ENCODE measurements at regions not wholly inside any gene's neighbourhood (a gene's known extent, or its start where the extent isn't known, plus 50 kb on each side); places are given as distances from the start of the nearest gene placed in this dataset.

DNA sequence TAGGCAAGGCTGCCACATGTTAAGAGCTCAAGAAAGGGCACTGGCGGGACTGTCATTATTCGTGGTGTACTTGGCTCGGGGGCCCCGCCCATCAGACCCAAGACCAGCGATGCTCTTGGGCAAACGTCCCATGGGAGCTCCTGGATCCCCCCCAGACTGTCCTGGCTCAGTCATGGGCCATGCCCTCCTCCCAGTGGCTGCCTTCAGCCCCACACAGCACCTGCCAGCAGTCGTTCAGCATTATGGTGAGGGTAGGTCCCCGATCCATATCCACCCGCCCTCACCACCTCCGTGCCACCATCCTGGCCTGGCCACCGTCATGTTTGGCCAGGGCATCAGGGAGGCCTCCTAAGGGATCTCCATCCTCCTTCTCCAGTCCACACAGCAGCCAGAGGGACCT lies 51.4 kb upstream of the IQSEC1 start:
- TF ChIP-seq EZH2phosphoT487 (IDR thresholded peaks at IDR 0.05; ENCODE audit: insufficient read depth, low read depth) (no peak), EZH2 (IDR thresholded peaks at IDR 0.05; ENCODE audit: insufficient read depth, poor library complexity, severe bottlenecking) (no peak)
- 38 to 45% methylated on average over 11 of the region's 11 CpGs for WGBS, 2 experiments (ENCODE audit: low coverage in 1 of 2, low lambda C conversion rate in 2 of 2, missing lambda C conversion rate in 2 of 2)
- no peak overlapping the region for H3K27ac ChIP-seq
- no peaks in the 10 kb centered on the region for H4K20me1 ChIP-seq (ENCODE audit: insufficient read depth)
- no peaks in the 10 kb centered on the region for H3K4me1 ChIP-seq (ENCODE audit: insufficient read depth)
- in situ Hi-C loops (cut with MboI) = no loop called here
- no peak for DNase-seq
- H3K36me3 ChIP-seq (ENCODE audit: low read depth) = no peaks in the 10 kb centered on the region
- no peak overlapping the region for H2AFZ ChIP-seq
- peaks cover 26% of the 10 kb centered on the region; the same call in 1 of the 2 replicates for H3K27me3 ChIP-seq (replicated peaks; ENCODE audit: insufficient read depth)
- H3K9me3 ChIP-seq (ENCODE audit: low read depth) = no peaks in the 10 kb centered on the region
- no peak overlapping the region for H3K4me3 ChIP-seq
- no peak overlapping the region for H3K9ac ChIP-seq
- no peak overlapping the region for H3K4me2 ChIP-seq (ENCODE audit: unreplicated experiment)
- no peaks in the 10 kb centered on the region for H3K9me2 ChIP-seq (ENCODE audit: insufficient read depth)
- H3F3A ChIP-seq (ENCODE audit: insufficient read depth) = no peaks in the 10 kb centered on the region
- H3K79me2 ChIP-seq (ENCODE audit: insufficient read depth) = no peaks in the 10 kb centered on the region

DNA sequence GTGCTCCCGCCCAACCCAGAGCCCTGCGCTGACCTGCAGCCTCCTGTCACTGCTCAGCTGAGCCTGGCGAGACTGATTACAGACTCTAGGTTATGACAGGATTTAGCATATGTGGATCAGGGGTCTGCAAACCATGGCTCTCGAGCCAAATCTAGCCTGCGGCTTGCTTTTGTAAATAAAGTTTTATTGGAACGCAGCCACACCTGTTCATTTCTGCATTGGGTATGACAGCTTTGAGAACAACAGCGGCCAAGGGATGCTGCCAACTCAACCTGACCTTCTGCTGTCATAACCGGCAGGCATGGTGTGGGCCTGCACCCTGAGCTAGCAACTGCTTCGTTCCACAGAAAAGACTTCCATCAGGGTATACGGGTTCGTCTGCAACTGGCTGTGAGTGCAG lies 50.5 kb upstream of the IQSEC1 start:
- no peaks in the 10 kb centered on the region for H4K20me1 ChIP-seq (ENCODE audit: insufficient read depth)
- 45 to 56% methylated on average over 11 of the region's 11 CpGs for WGBS, 2 experiments (ENCODE audit: low coverage in 1 of 2, low lambda C conversion rate in 2 of 2, missing lambda C conversion rate in 2 of 2)
- H3K79me2 ChIP-seq (ENCODE audit: insufficient read depth) = no peaks in the 10 kb centered on the region
- H3K4me2 ChIP-seq (ENCODE audit: unreplicated experiment) = no peak overlapping the region
- no peaks in the 10 kb centered on the region for H3K9me3 ChIP-seq (ENCODE audit: low read depth)
- in situ Hi-C loops (cut with MboI) = no loop called here
- no peaks in the 10 kb centered on the region for H3K9me2 ChIP-seq (ENCODE audit: insufficient read depth)
- no peaks in the 10 kb centered on the region for H3K36me3 ChIP-seq (ENCODE audit: low read depth)
- no peaks in the 10 kb centered on the region for H3F3A ChIP-seq (ENCODE audit: insufficient read depth)
- no peak overlapping the region for H2AFZ ChIP-seq
- no peak overlapping the region for H3K27ac ChIP-seq
- no peaks in the 10 kb centered on the region for H3K4me1 ChIP-seq (ENCODE audit: insufficient read depth)
- no peak overlapping the region for H3K9ac ChIP-seq
- peaks cover 26% of the 10 kb centered on the region; the same call in 1 of the 2 replicates for H3K27me3 ChIP-seq (replicated peaks; ENCODE audit: insufficient read depth)
- DNase-seq = no peak
- TF ChIP-seq EZH2 (IDR thresholded peaks at IDR 0.05; ENCODE audit: insufficient read depth, poor library complexity, severe bottlenecking) (no peak), EZH2phosphoT487 (IDR thresholded peaks at IDR 0.05; ENCODE audit: insufficient read depth, low read depth) (no peak)
- H3K4me3 ChIP-seq = no peak overlapping the region

DNA sequence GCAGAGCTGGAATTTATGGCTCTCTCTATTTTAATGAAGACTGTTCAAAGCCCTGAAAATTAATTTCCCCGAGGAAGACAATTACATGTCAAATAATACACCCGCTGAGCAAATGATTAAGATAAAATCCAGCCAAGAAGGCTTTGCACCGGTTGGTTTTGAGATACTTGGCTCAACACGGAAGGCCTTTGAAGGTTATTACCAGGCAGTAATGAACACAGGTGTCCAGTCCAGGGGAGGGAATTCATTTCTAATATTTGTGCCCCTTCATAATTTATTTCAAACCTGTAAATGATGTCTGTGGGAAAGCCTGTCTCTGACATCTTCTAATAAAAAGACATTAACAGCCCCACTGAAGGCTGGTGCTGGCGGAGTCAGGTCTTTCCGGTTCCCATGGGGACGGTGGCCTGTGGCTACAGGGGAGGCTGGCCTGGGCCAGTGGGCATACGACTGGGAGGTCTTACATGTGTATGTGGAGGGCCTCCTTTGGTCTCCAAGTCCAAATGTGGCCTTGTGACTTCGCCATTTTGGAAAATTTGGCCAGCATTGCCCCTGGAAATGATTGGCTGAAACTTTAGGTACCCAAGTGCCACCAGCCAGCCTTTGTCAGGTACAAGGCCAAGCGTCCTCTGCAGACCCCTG lies 49.9 kb upstream of the IQSEC1 start:
- WGBS, 2 experiments (ENCODE audit: low coverage in 1 of 2, low lambda C conversion rate in 2 of 2, missing lambda C conversion rate in 2 of 2) = 41 to 49% methylated on average over 10 of the region's 10 CpGs
- Histone ChIP-seq H3K4me1 (ENCODE audit: insufficient read depth) (no peaks in the 10 kb centered on the region), H3K27ac (no peak overlapping the region), H4K20me1 (ENCODE audit: insufficient read depth) (no peaks in the 10 kb centered on the region), H3K79me2 (ENCODE audit: insufficient read depth) (no peaks in the 10 kb centered on the region), H3K36me3 (ENCODE audit: low read depth) (no peaks in the 10 kb centered on the region), H3K9me3 (ENCODE audit: low read depth) (no peaks in the 10 kb centered on the region), H3K4me3 (no peak overlapping the region), H3K27me3 (replicated peaks; ENCODE audit: insufficient read depth) (peaks cover 30% of the 10 kb centered on the region), H3K9me2 (ENCODE audit: insufficient read depth) (no peaks in the 10 kb centered on the region), H3K9ac (no peak overlapping the region), H2AFZ (no peak overlapping the region), H3K4me2 (ENCODE audit: unreplicated experiment) (no peak overlapping the region), H3F3A (ENCODE audit: insufficient read depth) (no peaks in the 10 kb centered on the region)
- TF ChIP-seq EZH2phosphoT487 (IDR thresholded peaks at IDR 0.05; ENCODE audit: insufficient read depth, low read depth) (no peak), EZH2 (IDR thresholded peaks at IDR 0.05; ENCODE audit: insufficient read depth, poor library complexity, severe bottlenecking) (no peak)
- in situ Hi-C loops (cut with MboI) = no loop called here
- no peak for DNase-seq
